ENCODE measurements at regions not wholly inside any gene's neighbourhood (a gene's known extent, or its start where the extent isn't known, plus 50 kb on each side); places are given as distances from the start of the nearest gene placed in this dataset.

- Mint-ChIP-seq H3K4me1 (ENCODE audit: low read depth) (no peaks in the 10 kb centered on the region), H3K9me3 (no peaks in the 10 kb centered on the region), H3K36me3 (ENCODE audit: insufficient read depth) (no peaks in the 10 kb centered on the region), H3K27me3 (ENCODE audit: low read depth) (peaks cover 4% of the 10 kb centered on the region), H3K4me3 (no peak overlapping the region)
- ATAC-seq (no peak), DNase-seq (no peak)
Measured at GRCh38 chr17:36747861-36748260, 146.5 kb downstream of the MRM1 start.

GRCh38 chr17:36748272-36748671, 146.9 kb downstream of the MRM1 start:
- H3K36me3 Mint-ChIP-seq (ENCODE audit: insufficient read depth) = no peaks in the 10 kb centered on the region
- no peak overlapping the region for H3K4me3 Mint-ChIP-seq
- peaks cover 4% of the 10 kb centered on the region for H3K27me3 Mint-ChIP-seq (ENCODE audit: low read depth)
- no peak for DNase-seq
- no peaks in the 10 kb centered on the region for H3K9me3 Mint-ChIP-seq
- ATAC-seq = no peak
- H3K4me1 Mint-ChIP-seq (ENCODE audit: low read depth) = no peaks in the 10 kb centered on the region

GRCh38 chr17:36749493-36749892, 148.1 kb downstream of the MRM1 start:
- Mint-ChIP-seq H3K9me3 (no peaks in the 10 kb centered on the region), H3K36me3 (ENCODE audit: insufficient read depth) (no peaks in the 10 kb centered on the region), H3K27me3 (ENCODE audit: low read depth) (peaks cover 4% of the 10 kb centered on the region), H3K4me1 (ENCODE audit: low read depth) (no peaks in the 10 kb centered on the region), H3K4me3 (no peak overlapping the region)
- ATAC-seq = no peak
- no peak for DNase-seq

- no peaks in the 10 kb centered on the region for H3K4me1 Mint-ChIP-seq (ENCODE audit: low read depth)
- no peak overlapping the region for H3K4me3 Mint-ChIP-seq
- DNase-seq (no peak), ATAC-seq (no peak)
- H3K36me3 Mint-ChIP-seq (ENCODE audit: insufficient read depth) = no peaks in the 10 kb centered on the region
- no peaks in the 10 kb centered on the region for H3K9me3 Mint-ChIP-seq
- H3K27me3 Mint-ChIP-seq (ENCODE audit: low read depth) = peaks cover 4% of the 10 kb centered on the region
Measured at GRCh38 chr17:36750316-36750885, 149.0 kb downstream of the MRM1 start.

GRCh38 chr17:36752096-36752888, 150.9 kb downstream of the MRM1 start:
- no peaks in the 10 kb centered on the region for H3K4me1 Mint-ChIP-seq (ENCODE audit: low read depth)
- no peak overlapping the region for H3K4me3 Mint-ChIP-seq
- peaks cover 4% of the 10 kb centered on the region for H3K27me3 Mint-ChIP-seq (ENCODE audit: low read depth)
- DNase-seq = no peak
- no peaks in the 10 kb centered on the region for H3K36me3 Mint-ChIP-seq (ENCODE audit: insufficient read depth)
- ATAC-seq = no peak
- H3K9me3 Mint-ChIP-seq = no peaks in the 10 kb centered on the region

- Mint-ChIP-seq H3K9me3 (no peaks in the 10 kb centered on the region), H3K27me3 (ENCODE audit: low read depth) (peaks cover 4% of the 10 kb centered on the region), H3K4me3 (no peak overlapping the region), H3K36me3 (ENCODE audit: insufficient read depth) (no peaks in the 10 kb centered on the region), H3K4me1 (ENCODE audit: low read depth) (no peaks in the 10 kb centered on the region)
- ATAC-seq = no peak
- DNase-seq = peak; percentile 26
Measured at GRCh38 chr17:36755586-36755985, 154.2 kb downstream of the MRM1 start.

GRCh38 chr17:36756695-36757094, 155.3 kb downstream of the MRM1 start:
- Mint-ChIP-seq H3K4me1 (ENCODE audit: low read depth) (no peaks in the 10 kb centered on the region), H3K4me3 (no peak overlapping the region), H3K9me3 (no peaks in the 10 kb centered on the region), H3K36me3 (ENCODE audit: insufficient read depth) (no peaks in the 10 kb centered on the region), H3K27me3 (ENCODE audit: low read depth) (peaks cover 4% of the 10 kb centered on the region)
- ATAC-seq (no peak), DNase-seq (no peak)

- DNase-seq (no peak), ATAC-seq (no peak)
- H3K4me3 Mint-ChIP-seq = no peak overlapping the region
- no peaks in the 10 kb centered on the region for H3K36me3 Mint-ChIP-seq (ENCODE audit: insufficient read depth)
- H3K4me1 Mint-ChIP-seq (ENCODE audit: low read depth) = peaks cover 18% of the 10 kb centered on the region
- H3K27me3 Mint-ChIP-seq (ENCODE audit: low read depth) = no peaks in the 10 kb centered on the region
- no peaks in the 10 kb centered on the region for H3K9me3 Mint-ChIP-seq
Measured at GRCh38 chr17:36760425-36760824, 159.0 kb downstream of the MRM1 start.

- DNase-seq = no peak
- Mint-ChIP-seq H3K27me3 (ENCODE audit: low read depth) (no peaks in the 10 kb centered on the region), H3K4me3 (no peak overlapping the region), H3K36me3 (ENCODE audit: insufficient read depth) (no peaks in the 10 kb centered on the region), H3K4me1 (ENCODE audit: low read depth) (peaks cover 18% of the 10 kb centered on the region), H3K9me3 (no peaks in the 10 kb centered on the region)
- ATAC-seq = no peak
Measured at GRCh38 chr17:36761203-36761950, 160.0 kb downstream of the MRM1 start.

- Mint-ChIP-seq H3K36me3 (ENCODE audit: insufficient read depth) (no peaks in the 10 kb centered on the region), H3K9me3 (no peaks in the 10 kb centered on the region), H3K27me3 (ENCODE audit: low read depth) (no peaks in the 10 kb centered on the region), H3K4me1 (ENCODE audit: low read depth) (peaks cover 18% of the 10 kb centered on the region), H3K4me3 (no peak overlapping the region)
- DNase-seq = no peak
- no peak for ATAC-seq
Measured at GRCh38 chr17:36765436-36766043, 164.2 kb downstream of the MRM1 start.

- Mint-ChIP-seq H3K9me3 (no peaks in the 10 kb centered on the region), H3K4me3 (no peak overlapping the region), H3K27me3 (ENCODE audit: low read depth) (peaks cover 9% of the 10 kb centered on the region), H3K4me1 (ENCODE audit: low read depth) (peaks cover 7% of the 10 kb centered on the region), H3K36me3 (ENCODE audit: insufficient read depth) (no peaks in the 10 kb centered on the region)
- ATAC-seq (no peak), DNase-seq (no peak)
Measured at GRCh38 chr17:36768394-36768793, 167.0 kb downstream of the MRM1 start.

GRCh38 chr17:36773039-36773438, 164.2 kb upstream of the LHX1 start:
- peaks cover 23% of the 10 kb centered on the region for H3K27me3 Mint-ChIP-seq (ENCODE audit: low read depth)
- no peaks in the 10 kb centered on the region for H3K4me1 Mint-ChIP-seq (ENCODE audit: low read depth)
- no peaks in the 10 kb centered on the region for H3K36me3 Mint-ChIP-seq (ENCODE audit: insufficient read depth)
- DNase-seq (no peak), ATAC-seq (no peak)
- no peak overlapping the region for H3K4me3 Mint-ChIP-seq
- H3K9me3 Mint-ChIP-seq = peaks cover 2% of the 10 kb centered on the region

- DNase-seq (no peak), ATAC-seq (no peak)
- H3K4me3 Mint-ChIP-seq = no peak overlapping the region
- H3K9me3 Mint-ChIP-seq = peaks cover 2% of the 10 kb centered on the region
- H3K36me3 Mint-ChIP-seq (ENCODE audit: insufficient read depth) = no peaks in the 10 kb centered on the region
- H3K4me1 Mint-ChIP-seq (ENCODE audit: low read depth) = no peaks in the 10 kb centered on the region
- H3K27me3 Mint-ChIP-seq (ENCODE audit: low read depth) = peaks cover 41% of the 10 kb centered on the region
Measured at GRCh38 chr17:36777118-36777517, 160.2 kb upstream of the LHX1 start.

GRCh38 chr17:36778448-36778847, 158.8 kb upstream of the LHX1 start:
- Mint-ChIP-seq H3K4me3 (no peak overlapping the region), H3K36me3 (ENCODE audit: insufficient read depth) (no peaks in the 10 kb centered on the region), H3K27me3 (ENCODE audit: low read depth) (peaks cover 45% of the 10 kb centered on the region), H3K4me1 (ENCODE audit: low read depth) (no peaks in the 10 kb centered on the region), H3K9me3 (peaks cover 2% of the 10 kb centered on the region)
- ATAC-seq = no peak
- DNase-seq = no peak

Data from activated T-cell treated with anti-CD3 and anti-CD28 coated beads, Interleukin-2, amount 50 U/mL, for 4 hours (primary cell).